ENCODE measurements at regions not wholly inside any gene's neighbourhood (a gene's known extent, or its start where the extent isn't known, plus 50 kb on each side); places are given as distances from the start of the nearest gene placed in this dataset.
A peak's percentile ranks its signal among the peaks of the same experiment; 100 is the strongest.

GRCh38 chr5:115069087-115069968 lies 100.4 kb downstream of the TRIM36 start:
- no peak overlapping the region for H3K27ac ChIP-seq (ENCODE audit: control insufficient read depth, insufficient read depth, low read length)
- no peak for TF ChIP-seq EZH2 (IDR thresholded peaks at IDR 0.05; ENCODE audit: low read length)
- peak; percentile 66 to 74 (median 67) for TF ChIP-seq CTCF (optimal IDR thresholded peaks at IDR 0.05 in 1 of 3, IDR thresholded peaks at IDR 0.05 in 1 of 3, conservative IDR thresholded peaks at IDR 0.05 in 1 of 3; ENCODE audit: extremely low read depth in 1 of 3, insufficient read depth in 2 of 3, low read length in 3 of 3)
- H3K79me2 ChIP-seq (ENCODE audit: control insufficient read depth, insufficient read depth, low read length) = no peaks in the 10 kb centered on the region
- no peaks in the 10 kb centered on the region for H3K27me3 ChIP-seq (ENCODE audit: control insufficient read depth, extremely low read depth, insufficient read depth, low read length)
- no peak overlapping the region for H3K4me2 ChIP-seq (ENCODE audit: control insufficient read depth, extremely low read depth, insufficient read depth, low read depth, low read length)
- H2AFZ ChIP-seq (ENCODE audit: control insufficient read depth, low read length) = no peak overlapping the region
- no peaks in the 10 kb centered on the region for H3K36me3 ChIP-seq (ENCODE audit: control insufficient read depth in 2 of 2, extremely low read depth in 1 of 2, insufficient read depth in 2 of 2, low read length in 2 of 2)
- DNase-seq (ENCODE audit: low read depth, low spot score) (no peak), FAIRE-seq (peak; percentile 85)
- dilution Hi-C loops (cut with MboI; ENCODE audit: extremely low pct_ligation_motif_present, low sequenced_read_pairs) = no loop called here
- no peak overlapping the region for H3K4me3 ChIP-seq (ENCODE audit: control insufficient read depth in 2 of 3, extremely low read depth in 1 of 3, insufficient read depth in 2 of 3, low read depth in 1 of 3, low read length in 3 of 3)
- no peaks in the 10 kb centered on the region for H4K20me1 ChIP-seq (ENCODE audit: control insufficient read depth, extremely low read depth, insufficient read depth, low read length)
- no peak overlapping the region for H3K9ac ChIP-seq (ENCODE audit: control insufficient read depth, extremely low read depth, insufficient read depth, low read length)
- no peaks in the 10 kb centered on the region for H3K9me1 ChIP-seq (ENCODE audit: control insufficient read depth, extremely low read depth, insufficient read depth, low read length)
- no peaks in the 10 kb centered on the region for H3K9me3 ChIP-seq (ENCODE audit: control insufficient read depth, low read depth, low read length)
- H3K4me1 ChIP-seq (ENCODE audit: control insufficient read depth, extremely low read depth, insufficient read depth, low read length) = peaks cover 2% of the 10 kb centered on the region

- no peak overlapping the region for H3K4me2 ChIP-seq (ENCODE audit: control insufficient read depth, extremely low read depth, insufficient read depth, low read depth, low read length)
- no peaks in the 10 kb centered on the region for H3K36me3 ChIP-seq (ENCODE audit: control insufficient read depth in 2 of 2, extremely low read depth in 1 of 2, insufficient read depth in 2 of 2, low read length in 2 of 2)
- peaks cover 2% of the 10 kb centered on the region for H3K4me1 ChIP-seq (ENCODE audit: control insufficient read depth, extremely low read depth, insufficient read depth, low read length)
- no peak overlapping the region for H3K27ac ChIP-seq (ENCODE audit: control insufficient read depth, insufficient read depth, low read length)
- H3K9me1 ChIP-seq (ENCODE audit: control insufficient read depth, extremely low read depth, insufficient read depth, low read length) = no peaks in the 10 kb centered on the region
- no peak for FAIRE-seq
- H3K4me3 ChIP-seq (ENCODE audit: control insufficient read depth in 2 of 3, extremely low read depth in 1 of 3, insufficient read depth in 2 of 3, low read depth in 1 of 3, low read length in 3 of 3) = no peak overlapping the region
- no peaks in the 10 kb centered on the region for H3K27me3 ChIP-seq (ENCODE audit: control insufficient read depth, extremely low read depth, insufficient read depth, low read length)
- no peaks in the 10 kb centered on the region for H4K20me1 ChIP-seq (ENCODE audit: control insufficient read depth, extremely low read depth, insufficient read depth, low read length)
- DNase-seq (ENCODE audit: low read depth, low spot score) = no peak
- dilution Hi-C loops (cut with MboI; ENCODE audit: extremely low pct_ligation_motif_present, low sequenced_read_pairs) = no loop called here
- no peaks in the 10 kb centered on the region for H3K79me2 ChIP-seq (ENCODE audit: control insufficient read depth, insufficient read depth, low read length)
- TF ChIP-seq EZH2 (IDR thresholded peaks at IDR 0.05; ENCODE audit: low read length) (no peak), CTCF (optimal IDR thresholded peaks at IDR 0.05 in 1 of 3, IDR thresholded peaks at IDR 0.05 in 1 of 3, conservative IDR thresholded peaks at IDR 0.05 in 1 of 3; ENCODE audit: extremely low read depth in 1 of 3, insufficient read depth in 2 of 3, low read length in 3 of 3) (no peak)
- no peak overlapping the region for H3K9ac ChIP-seq (ENCODE audit: control insufficient read depth, extremely low read depth, insufficient read depth, low read length)
- H2AFZ ChIP-seq (ENCODE audit: control insufficient read depth, low read length) = no peak overlapping the region
- no peaks in the 10 kb centered on the region for H3K9me3 ChIP-seq (ENCODE audit: control insufficient read depth, low read depth, low read length)
These were observed 101.2 kb downstream of the TRIM36 start for GRCh38 chr5:115068239-115069086.
